OCI-LY1 (cell line): ENCODE measurements at regions not wholly inside any gene's neighbourhood (a gene's known extent, or its start where the extent isn't known, plus 50 kb on each side); places are given as distances from the start of the nearest gene placed in this dataset.

ENCODE experiments used
- H2AFZ ChIP-seq: fragments of 200-600 bp; sonication (generic), shearing (Covaris generic); 2 replicates; pipeline ENCODE4 v1.6.0; 2014; ENCODE audit warnings: antibody characterized with exemption, mild to moderate bottlenecking, low read length
- H3F3A ChIP-seq: fragments of 200-600 bp; sonication (generic), shearing (Covaris generic); 2 replicates; pipeline ENCODE4 v1.6.0; 2014; ENCODE audit warnings: mild to moderate bottlenecking, antibody characterized with exemption, low read length, moderate library complexity; ENCODE audit not compliant: insufficient read depth
- H3K27ac ChIP-seq: fragments of 200-600 bp; sonication (generic); 2 replicates; pipeline ENCODE4 v1.5.1; 2014; ENCODE audit warnings: low read length, mixed run types, mild to moderate bottlenecking, low read depth; ENCODE audit not compliant: poor library complexity, severe bottlenecking
- H3K27me3 ChIP-seq: fragments of 200-600 bp; sonication (generic); 2 replicates; pipeline ENCODE4 v1.6.0; 2014; ENCODE audit warnings: antibody characterized with exemption, mild to moderate bottlenecking, low read length, moderate library complexity; ENCODE audit not compliant: insufficient read depth
- H3K36me3 ChIP-seq: fragments of 200-600 bp; sonication (generic); 2 replicates; pipeline ENCODE4 v1.6.1; 2014; ENCODE audit warnings: mild to moderate bottlenecking, antibody characterized with exemption, low read length, moderate library complexity, mixed read lengths; ENCODE audit not compliant: insufficient read depth
- H3K4me1 ChIP-seq: fragments of 200-600 bp; sonication (generic); 2 replicates; pipeline ENCODE4 v1.5.1; 2014; ENCODE audit warnings: mild to moderate bottlenecking, low read length, moderate library complexity; ENCODE audit not compliant: insufficient read depth, severe bottlenecking
- H3K4me2 ChIP-seq: fragments of 200-600 bp; sonication (generic), shearing (Covaris generic); 2 replicates; pipeline ENCODE4 v1.6.1; 2014; ENCODE audit warnings: low read length
- H3K4me3 ChIP-seq: fragments of 200-600 bp; sonication (generic); 2 replicates; pipeline ENCODE4 v1.5.1; 2014; ENCODE audit warnings: low read length, low read depth, mild to moderate bottlenecking, mixed read lengths; ENCODE audit not compliant: poor library complexity, severe bottlenecking
- H3K79me2 ChIP-seq: fragments of 200-600 bp; shearing (Covaris generic); 2 replicates; pipeline ENCODE4 v1.6.1; 2016; ENCODE audit warnings: mixed run types, low read length, mixed read lengths; ENCODE audit not compliant: insufficient read depth
- H3K9ac ChIP-seq: fragments of 200-600 bp; sonication (generic), shearing (Covaris generic); 2 replicates; pipeline ENCODE4 v1.6.1; 2014; ENCODE audit warnings: mild to moderate bottlenecking, low read length, mixed read lengths
- H3K9me2 ChIP-seq: fragments of 200-600 bp; sonication (generic), shearing (Covaris generic); 2 replicates; pipeline ENCODE4 v1.6.1; 2014; ENCODE audit warnings: low read depth, mild to moderate bottlenecking, low read length, mixed read lengths
- H3K9me3 ChIP-seq: fragments of 200-600 bp; shearing (Covaris generic); 2 replicates; pipeline ENCODE4 v1.6.1; 2014; ENCODE audit warnings: low read length, mixed read lengths
- H4K20me1 ChIP-seq: fragments of 200-600 bp; sonication (generic), shearing (Covaris generic); 2 replicates; pipeline ENCODE4 v1.6.0; 2016; ENCODE audit warnings: mild to moderate bottlenecking, low read length; ENCODE audit not compliant: insufficient read depth
- EZH2 ChIP-seq: fragments of 200-600 bp; sonication (generic), shearing (Covaris generic); IDR thresholded peaks from 2 replicates; pipeline ENCODE4 v1.8.0; 2017; ENCODE audit warnings: borderline replicate concordance, mixed run types, mild to moderate bottlenecking, antibody characterized with exemption, low read length, moderate library complexity, mixed read lengths
- TF ChIP-seq, protein P1 (sequence below): fragments of 200-600 bp; sonication (generic), shearing (Covaris generic); IDR thresholded peaks from 2 replicates; pipeline ENCODE4 v1.5.1; 2017; ENCODE audit warnings: mild to moderate bottlenecking, antibody characterized with exemption, low read length, moderate library complexity, mixed read lengths

DNA sequence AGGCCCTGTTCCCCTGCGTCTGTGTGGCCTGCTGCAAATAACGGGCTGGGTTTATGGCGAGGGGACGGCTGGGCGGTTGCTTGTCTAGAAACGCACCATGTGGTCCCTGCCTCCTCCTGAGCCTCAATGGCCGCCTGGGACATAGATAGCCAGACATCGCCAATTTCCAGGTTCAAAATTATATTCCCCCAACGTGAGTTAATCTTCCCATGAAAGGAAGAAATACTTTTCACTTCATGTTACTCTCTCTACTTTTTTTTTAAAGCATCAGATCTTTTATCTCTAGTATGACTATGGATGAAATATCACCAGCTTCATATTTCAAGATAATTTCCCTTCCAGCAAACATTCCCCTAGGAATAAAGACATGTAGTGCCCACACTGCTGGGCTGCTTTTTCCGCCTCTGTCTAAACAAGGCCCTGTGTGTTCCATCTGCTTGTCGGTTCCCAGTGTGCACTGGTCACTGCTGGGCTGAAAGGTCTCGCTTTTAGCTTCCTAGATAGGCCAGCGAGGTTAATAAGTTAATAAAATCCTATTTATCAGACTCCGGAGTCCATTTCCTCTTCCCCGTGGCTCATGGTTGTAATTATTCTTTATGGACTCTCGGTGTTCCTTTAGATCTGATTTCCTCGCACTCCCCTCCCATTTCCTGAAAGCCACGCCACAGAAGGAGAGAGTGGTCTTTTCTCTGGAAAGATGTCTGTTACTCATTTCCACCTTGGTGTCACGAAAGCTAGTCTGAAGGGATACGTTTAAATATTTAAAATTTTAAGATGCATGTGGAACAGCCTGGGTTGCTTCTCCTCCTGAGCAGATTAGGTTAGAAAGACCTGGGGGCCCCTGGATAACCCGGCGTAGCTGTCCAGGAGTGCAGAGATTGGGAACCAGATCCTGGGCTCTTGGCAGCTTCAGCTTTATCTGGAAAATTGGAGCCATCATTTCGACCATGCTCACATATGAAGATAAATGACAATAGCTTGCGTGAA is 196.6 kb upstream of the COPS8 start:
- Histone ChIP-seq H4K20me1 (no peaks in the 10 kb centered on the region), H3K27ac (no peak overlapping the region), H3K27me3 (no peaks in the 10 kb centered on the region; the same call in 1 of the 2 replicates), H3K9me2 (no peaks in the 10 kb centered on the region), H3K9ac (no peak overlapping the region), H3F3A (no peaks in the 10 kb centered on the region), H2AFZ (no peak overlapping the region), H3K36me3 (no peaks in the 10 kb centered on the region), H3K4me1 (no peaks in the 10 kb centered on the region), H3K79me2 (no peaks in the 10 kb centered on the region), H3K4me2 (no peak overlapping the region), H3K4me3 (no peak overlapping the region), H3K9me3 (no peaks in the 10 kb centered on the region)
- TF ChIP-seq, protein P1, sequence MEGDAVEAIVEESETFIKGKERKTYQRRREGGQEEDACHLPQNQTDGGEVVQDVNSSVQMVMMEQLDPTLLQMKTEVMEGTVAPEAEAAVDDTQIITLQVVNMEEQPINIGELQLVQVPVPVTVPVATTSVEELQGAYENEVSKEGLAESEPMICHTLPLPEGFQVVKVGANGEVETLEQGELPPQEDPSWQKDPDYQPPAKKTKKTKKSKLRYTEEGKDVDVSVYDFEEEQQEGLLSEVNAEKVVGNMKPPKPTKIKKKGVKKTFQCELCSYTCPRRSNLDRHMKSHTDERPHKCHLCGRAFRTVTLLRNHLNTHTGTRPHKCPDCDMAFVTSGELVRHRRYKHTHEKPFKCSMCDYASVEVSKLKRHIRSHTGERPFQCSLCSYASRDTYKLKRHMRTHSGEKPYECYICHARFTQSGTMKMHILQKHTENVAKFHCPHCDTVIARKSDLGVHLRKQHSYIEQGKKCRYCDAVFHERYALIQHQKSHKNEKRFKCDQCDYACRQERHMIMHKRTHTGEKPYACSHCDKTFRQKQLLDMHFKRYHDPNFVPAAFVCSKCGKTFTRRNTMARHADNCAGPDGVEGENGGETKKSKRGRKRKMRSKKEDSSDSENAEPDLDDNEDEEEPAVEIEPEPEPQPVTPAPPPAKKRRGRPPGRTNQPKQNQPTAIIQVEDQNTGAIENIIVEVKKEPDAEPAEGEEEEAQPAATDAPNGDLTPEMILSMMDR: no peak
- TF ChIP-seq EZH2: no peak

DNA sequence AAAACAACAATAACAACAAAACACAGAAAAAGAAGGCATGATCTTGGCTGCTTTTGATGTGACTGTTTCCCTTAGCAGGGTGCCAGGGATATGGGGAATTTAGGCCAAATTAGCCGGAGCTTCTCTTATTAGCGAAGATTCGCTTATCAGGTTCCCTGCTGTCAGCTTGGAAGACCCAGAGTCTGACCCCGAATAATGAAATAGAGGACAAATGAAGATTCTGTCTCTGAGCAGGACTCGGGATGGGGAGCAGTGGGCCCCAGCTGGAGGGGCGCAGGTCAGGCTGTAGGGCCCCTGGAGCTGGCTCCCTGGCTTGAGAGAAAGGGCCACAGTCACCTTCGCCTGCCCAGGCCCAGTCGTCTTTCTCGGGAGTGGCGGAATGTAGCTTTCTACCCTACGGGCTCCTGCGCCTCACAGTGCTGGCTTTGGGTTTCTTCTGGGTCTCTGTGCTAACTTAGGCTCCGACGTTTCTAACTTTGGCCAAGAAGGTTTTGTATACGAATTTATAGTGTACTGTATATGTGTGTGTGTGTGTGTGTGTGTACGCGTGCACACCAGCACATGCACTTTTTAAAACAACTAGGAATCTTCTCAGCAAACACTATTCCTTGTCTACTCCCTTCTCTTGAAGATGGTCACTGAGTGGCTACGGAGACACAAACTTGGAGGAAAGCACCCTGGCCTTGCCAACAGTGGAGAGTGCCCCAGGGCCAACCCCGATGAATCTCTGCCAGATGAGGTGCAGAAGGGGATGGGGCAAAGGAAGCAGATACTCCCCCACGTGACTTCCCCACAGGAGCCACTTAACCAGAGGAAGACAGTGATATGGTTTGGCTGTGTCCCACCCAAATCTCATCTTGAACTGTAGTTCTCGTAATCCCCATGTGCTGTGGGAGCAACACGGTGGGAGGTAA is 195.6 kb upstream of the COPS8 start:
- no peaks in the 10 kb centered on the region; the same call in 1 of the 2 replicates for H3K27me3 ChIP-seq
- no peaks in the 10 kb centered on the region for H3K79me2 ChIP-seq
- no peak overlapping the region for H3K4me3 ChIP-seq
- no peak overlapping the region for H3K4me2 ChIP-seq
- no peaks in the 10 kb centered on the region for H3F3A ChIP-seq
- H3K9ac ChIP-seq: no peak overlapping the region
- no peak overlapping the region for H3K27ac ChIP-seq
- no peaks in the 10 kb centered on the region for H3K9me2 ChIP-seq
- H3K36me3 ChIP-seq: no peaks in the 10 kb centered on the region
- H3K9me3 ChIP-seq: no peaks in the 10 kb centered on the region
- H4K20me1 ChIP-seq: no peaks in the 10 kb centered on the region
- no peak for TF ChIP-seq EZH2
- TF ChIP-seq, protein P1: no peak
- no peaks in the 10 kb centered on the region for H3K4me1 ChIP-seq
- no peak overlapping the region for H2AFZ ChIP-seq

DNA sequence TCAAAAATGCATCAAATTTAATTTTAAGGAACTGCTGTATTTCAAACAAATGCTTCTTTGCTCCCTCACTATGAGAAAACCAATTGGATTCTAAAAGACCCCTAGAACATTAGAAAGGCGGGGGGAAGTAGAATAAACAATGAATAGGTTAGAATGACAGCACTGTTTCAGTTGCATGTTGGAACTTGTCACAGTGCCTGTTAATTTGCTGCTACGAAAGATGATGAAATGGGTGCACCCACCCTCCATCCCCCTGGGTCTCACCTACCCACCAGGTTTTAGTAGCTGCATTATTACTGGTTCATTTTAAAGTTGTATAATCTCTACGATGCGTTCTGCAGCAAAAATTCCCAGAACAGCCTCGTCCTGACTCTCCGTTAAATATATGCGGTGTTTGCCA is 193.0 kb upstream of the COPS8 start:
- no peak overlapping the region for H2AFZ ChIP-seq
- no peaks in the 10 kb centered on the region for H4K20me1 ChIP-seq
- no peaks in the 10 kb centered on the region for H3K9me3 ChIP-seq
- no peak for TF ChIP-seq EZH2
- TF ChIP-seq, protein P1: no peak
- H3K9ac ChIP-seq: no peak overlapping the region
- no peaks in the 10 kb centered on the region for H3K36me3 ChIP-seq
- H3K4me1 ChIP-seq: no peaks in the 10 kb centered on the region
- H3K4me2 ChIP-seq: no peak overlapping the region
- H3K4me3 ChIP-seq: no peak overlapping the region
- H3K79me2 ChIP-seq: no peaks in the 10 kb centered on the region
- H3K27ac ChIP-seq: no peak overlapping the region
- H3F3A ChIP-seq: no peaks in the 10 kb centered on the region
- H3K9me2 ChIP-seq: no peaks in the 10 kb centered on the region
- no peaks in the 10 kb centered on the region; the same call in 1 of the 2 replicates for H3K27me3 ChIP-seq
